OCI-LY1 (cell line): ENCODE measurements at regions not wholly inside any gene's neighbourhood (a gene's known extent, or its start where the extent isn't known, plus 50 kb on each side); places are given as distances from the start of the nearest gene placed in this dataset.

ENCODE experiments used
- CTCF ChIP-seq: fragments of 200-600 bp; sonication (generic), shearing (Covaris generic); IDR thresholded peaks from 2 replicates; pipeline ENCODE4 v1.5.1; 2017; ENCODE audit warnings: mild to moderate bottlenecking, antibody characterized with exemption, low read length, moderate library complexity, mixed read lengths
- EZH2 ChIP-seq: fragments of 200-600 bp; sonication (generic), shearing (Covaris generic); IDR thresholded peaks from 2 replicates; pipeline ENCODE4 v1.8.0; 2017; ENCODE audit warnings: borderline replicate concordance, mixed run types, mild to moderate bottlenecking, antibody characterized with exemption, low read length, moderate library complexity, mixed read lengths

GRCh38 chrX:123049071-123049625, 134.9 kb upstream of the GRIA3 start:
- TF ChIP-seq CTCF: no peak
- TF ChIP-seq EZH2: no peak
